ENCODE measurements at regions not wholly inside any gene's neighbourhood (a gene's known extent, or its start where the extent isn't known, plus 50 kb on each side); places are given as distances from the start of the nearest gene placed in this dataset.

DNA sequence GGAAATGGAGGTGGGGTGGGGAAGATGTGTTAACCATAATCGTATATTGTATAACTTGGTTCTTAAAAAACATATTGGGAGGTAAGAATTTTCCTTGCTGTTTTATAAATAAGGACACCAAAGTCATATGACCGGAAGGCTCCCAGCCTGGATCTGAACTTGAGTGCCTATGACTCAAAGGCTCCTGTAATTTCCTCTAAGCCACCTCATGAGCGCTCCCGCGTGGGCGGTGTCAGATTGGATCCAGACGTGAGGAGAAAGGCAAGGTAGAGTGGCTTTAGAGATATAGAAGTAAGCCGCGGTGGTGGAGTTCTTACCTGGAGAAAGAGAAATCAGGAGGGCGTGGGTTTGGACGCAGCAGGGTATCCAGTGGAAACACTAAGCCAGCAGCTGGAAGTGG lies 196.2 kb upstream of the NLRP1 start:
- Histone ChIP-seq H3K4me1 (ENCODE audit: control insufficient read depth in 3 of 3, insufficient read depth in 2 of 3, low read depth in 1 of 3, low read length in 2 of 3) (no peaks in the 10 kb centered on the region), H3K9me3 (ENCODE audit: control insufficient read depth in 2 of 2, insufficient read depth in 1 of 2, low read depth in 1 of 2, low read length in 1 of 2) (peaks cover 0 to 11% of the 10 kb centered on the region in 2 donors), H3K27me3 (ENCODE audit: control insufficient read depth in 3 of 3, insufficient read depth in 3 of 3, low read length in 3 of 3) (peaks cover 0 to 3% (median 0%) of the 10 kb centered on the region in 3 donors), H3K27ac (ENCODE audit: low read depth in 1 of 3, low read length in 2 of 3) (no peak overlapping the region), H3K36me3 (ENCODE audit: control insufficient read depth in 3 of 3, insufficient read depth in 2 of 3, low read depth in 1 of 3, low read length in 3 of 3) (no peaks in the 10 kb centered on the region), H3K4me3 (ENCODE audit: low read depth in 1 of 3, low read length in 3 of 3) (no peak overlapping the region)
- 77 to 81% (median 78%) methylated on average over 11 of the region's 11 CpGs for WGBS, 3 donors
- DNase-seq, result peak in 1 of 2 donors; percentile 33
- no peak for FAIRE-seq

DNA sequence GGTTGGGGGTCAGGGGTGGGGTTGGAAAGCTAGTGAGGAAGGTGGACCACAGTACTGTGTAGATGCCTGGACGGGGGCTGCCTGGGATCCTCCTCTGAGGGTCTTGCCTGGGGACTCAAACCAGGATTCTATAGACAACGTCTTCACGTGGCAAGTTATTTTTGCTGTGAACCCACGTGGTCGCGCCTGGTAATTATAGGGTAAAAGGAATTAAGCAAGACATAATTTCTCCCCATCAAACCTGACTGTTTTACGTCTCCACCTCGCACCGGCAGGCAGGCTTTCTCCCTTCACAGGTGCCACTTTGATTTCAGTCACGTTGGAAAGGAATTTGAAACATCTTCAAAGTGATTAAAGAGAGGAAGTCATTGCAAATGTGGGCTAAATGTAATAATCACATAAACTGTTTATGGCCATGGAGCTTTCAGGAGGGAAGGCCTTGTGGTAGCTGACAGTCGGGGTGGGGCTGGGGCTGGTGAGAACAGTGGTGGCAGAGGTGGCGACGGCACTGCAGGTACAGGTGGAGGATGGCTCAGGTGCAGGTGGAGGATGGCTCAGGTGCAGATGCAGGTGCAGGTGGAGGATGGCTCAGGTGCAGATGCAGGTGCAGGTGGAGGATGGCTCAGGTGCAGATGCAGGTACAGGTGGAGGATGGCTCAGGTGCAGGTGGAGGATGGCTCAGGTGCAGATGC lies 197.1 kb upstream of the NLRP1 start:
- peak in 1 of 2 donors; percentile 12 for DNase-seq
- no peak for FAIRE-seq
- peaks cover 0 to 3% (median 0%) of the 10 kb centered on the region in 3 donors for H3K27me3 ChIP-seq (ENCODE audit: control insufficient read depth in 3 of 3, insufficient read depth in 3 of 3, low read length in 3 of 3)
- H3K9me3 ChIP-seq (ENCODE audit: control insufficient read depth in 2 of 2, insufficient read depth in 1 of 2, low read depth in 1 of 2, low read length in 1 of 2), result peaks cover 0 to 11% of the 10 kb centered on the region in 2 donors
- H3K27ac ChIP-seq (ENCODE audit: low read depth in 1 of 3, low read length in 2 of 3), result no peak overlapping the region
- no peak overlapping the region for H3K4me3 ChIP-seq (ENCODE audit: low read depth in 1 of 3, low read length in 3 of 3)
- H3K36me3 ChIP-seq (ENCODE audit: control insufficient read depth in 3 of 3, insufficient read depth in 2 of 3, low read depth in 1 of 3, low read length in 3 of 3), result no peaks in the 10 kb centered on the region
- H3K4me1 ChIP-seq (ENCODE audit: control insufficient read depth in 3 of 3, insufficient read depth in 2 of 3, low read depth in 1 of 3, low read length in 2 of 3), result no peaks in the 10 kb centered on the region
- WGBS, 3 donors, result 38 to 56% (median 49%) methylated on average over 13 of the region's 13 CpGs

DNA sequence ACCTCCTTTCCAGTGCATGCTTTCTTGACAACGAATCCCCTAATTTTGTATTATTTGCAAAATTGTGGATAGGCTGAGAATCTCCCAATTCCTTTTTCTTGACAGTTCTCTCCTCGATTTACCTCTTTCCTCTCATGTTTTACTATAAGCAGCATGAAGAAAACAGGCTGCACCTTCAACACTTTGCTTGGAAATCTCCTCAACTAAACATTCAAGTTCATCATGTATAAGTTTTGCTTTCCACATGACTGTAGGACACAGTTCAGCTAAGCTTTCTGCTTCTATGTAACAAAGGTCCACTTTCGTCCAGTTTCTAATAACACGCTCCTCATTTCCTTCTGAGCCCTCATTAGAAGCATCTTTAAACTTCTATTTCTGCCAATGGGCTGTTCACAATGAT lies 199.0 kb upstream of the NLRP1 start:
- Histone ChIP-seq H3K27ac (ENCODE audit: low read depth in 1 of 3, low read length in 2 of 3) (no peak overlapping the region), H3K27me3 (ENCODE audit: control insufficient read depth in 3 of 3, insufficient read depth in 3 of 3, low read length in 3 of 3) (peaks cover 0 to 3% (median 0%) of the 10 kb centered on the region in 3 donors), H3K9me3 (ENCODE audit: control insufficient read depth in 2 of 2, insufficient read depth in 1 of 2, low read depth in 1 of 2, low read length in 1 of 2) (peaks cover 0 to 11% of the 10 kb centered on the region in 2 donors), H3K4me1 (ENCODE audit: control insufficient read depth in 3 of 3, insufficient read depth in 2 of 3, low read depth in 1 of 3, low read length in 2 of 3) (no peaks in the 10 kb centered on the region), H3K36me3 (ENCODE audit: control insufficient read depth in 3 of 3, insufficient read depth in 2 of 3, low read depth in 1 of 3, low read length in 3 of 3) (no peaks in the 10 kb centered on the region), H3K4me3 (ENCODE audit: low read depth in 1 of 3, low read length in 3 of 3) (no peak overlapping the region)
- FAIRE-seq (no peak), DNase-seq (no peak)
- 84 to 87% (median 85%) methylated on average over 4 of the region's 4 CpGs for WGBS, 3 donors

DNA sequence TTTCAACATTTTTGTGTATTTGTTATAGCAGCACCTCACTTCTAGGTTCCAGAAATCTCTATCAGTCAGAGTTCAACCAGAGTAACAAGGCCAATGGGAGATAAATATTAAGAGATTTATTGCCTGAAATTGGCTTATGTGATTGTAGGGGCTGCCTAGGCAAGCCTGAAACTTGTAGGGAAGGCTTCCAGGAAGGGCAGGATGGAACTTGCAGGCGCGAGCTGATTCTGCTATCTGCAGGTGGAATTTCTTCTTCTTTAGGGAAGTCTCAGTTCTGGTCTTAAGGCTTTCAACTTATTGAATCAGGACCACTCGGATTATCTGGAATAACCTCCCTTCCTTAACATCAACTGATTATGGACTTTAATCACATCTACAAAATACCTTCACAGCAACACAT lies 199.5 kb upstream of the NLRP1 start:
- Histone ChIP-seq H3K4me3 (ENCODE audit: low read depth in 1 of 3, low read length in 3 of 3) (no peak overlapping the region), H3K9me3 (ENCODE audit: control insufficient read depth in 2 of 2, insufficient read depth in 1 of 2, low read depth in 1 of 2, low read length in 1 of 2) (peaks cover 0 to 11% of the 10 kb centered on the region in 2 donors), H3K27me3 (ENCODE audit: control insufficient read depth in 3 of 3, insufficient read depth in 3 of 3, low read length in 3 of 3) (peaks cover 0 to 3% (median 0%) of the 10 kb centered on the region in 3 donors), H3K4me1 (ENCODE audit: control insufficient read depth in 3 of 3, insufficient read depth in 2 of 3, low read depth in 1 of 3, low read length in 2 of 3) (no peaks in the 10 kb centered on the region), H3K27ac (ENCODE audit: low read depth in 1 of 3, low read length in 2 of 3) (no peak overlapping the region), H3K36me3 (ENCODE audit: control insufficient read depth in 3 of 3, insufficient read depth in 2 of 3, low read depth in 1 of 3, low read length in 3 of 3) (no peaks in the 10 kb centered on the region)
- FAIRE-seq (no peak), DNase-seq (no peak)
- WGBS, 3 donors, result 59 to 92% (median 89%) methylated on average over 3 of the region's 3 CpGs

DNA sequence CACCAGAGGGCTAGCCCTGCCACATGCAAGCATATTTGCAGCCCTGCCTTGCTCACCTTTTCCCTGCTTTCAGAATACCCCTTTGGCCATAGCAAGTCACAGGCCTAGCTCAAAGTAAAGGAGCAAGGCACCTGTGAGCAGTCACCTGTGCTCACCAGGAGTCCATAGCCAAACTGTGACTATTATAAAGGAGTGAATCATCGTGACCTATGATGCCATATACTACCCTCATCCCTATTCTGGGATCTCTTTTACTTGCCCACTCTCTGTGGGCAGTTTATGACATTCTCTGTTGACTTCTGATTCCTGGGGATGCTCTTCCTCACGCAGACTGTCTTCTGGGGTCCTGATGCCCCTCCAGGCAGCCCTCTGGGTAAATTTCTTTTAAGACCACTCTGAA lies 200.5 kb upstream of the NLRP1 start:
- H3K9me3 ChIP-seq (ENCODE audit: control insufficient read depth in 2 of 2, insufficient read depth in 1 of 2, low read depth in 1 of 2, low read length in 1 of 2), result peaks cover 0 to 11% of the 10 kb centered on the region in 2 donors
- H3K4me3 ChIP-seq (ENCODE audit: low read depth in 1 of 3, low read length in 3 of 3), result no peak overlapping the region
- H3K4me1 ChIP-seq (ENCODE audit: control insufficient read depth in 3 of 3, insufficient read depth in 2 of 3, low read depth in 1 of 3, low read length in 2 of 3), result no peaks in the 10 kb centered on the region
- FAIRE-seq (no peak), DNase-seq (no peak)
- H3K27me3 ChIP-seq (ENCODE audit: control insufficient read depth in 3 of 3, insufficient read depth in 3 of 3, low read length in 3 of 3), result peaks cover 0 to 5% (median 0%) of the 10 kb centered on the region in 3 donors
- H3K36me3 ChIP-seq (ENCODE audit: control insufficient read depth in 3 of 3, insufficient read depth in 2 of 3, low read depth in 1 of 3, low read length in 3 of 3), result no peaks in the 10 kb centered on the region
- WGBS, 3 donors, result 46 to 85% (median 56%) methylated on average over 2 of the region's 2 CpGs
- H3K27ac ChIP-seq (ENCODE audit: low read depth in 1 of 3, low read length in 2 of 3), result no peak overlapping the region

DNA sequence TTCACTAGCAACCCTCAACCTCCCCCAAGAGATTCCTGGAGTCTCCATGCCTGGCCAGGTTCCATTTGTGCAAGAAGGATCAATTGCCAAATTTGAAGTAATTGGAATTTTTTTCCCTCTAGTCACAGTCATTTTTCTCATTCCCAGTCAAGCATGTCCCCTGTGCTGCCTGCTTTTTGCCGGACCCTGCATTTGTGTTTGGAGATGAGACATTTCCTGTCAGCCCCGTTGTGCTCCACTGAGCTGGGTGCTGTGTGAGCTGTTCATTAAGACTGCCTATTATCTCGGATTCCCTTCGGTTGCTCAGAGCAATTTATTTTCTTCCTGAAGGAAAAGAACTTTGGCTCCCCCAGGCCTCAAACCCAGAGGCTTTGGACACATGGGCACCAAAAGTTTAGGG lies 201.0 kb upstream of the NLRP1 start:
- DNase-seq (no peak), FAIRE-seq (no peak)
- no peaks in the 10 kb centered on the region for H3K4me1 ChIP-seq (ENCODE audit: control insufficient read depth in 3 of 3, insufficient read depth in 2 of 3, low read depth in 1 of 3, low read length in 2 of 3)
- WGBS, 3 donors, result 27 to 54% (median 45%) methylated on average over 4 of the region's 4 CpGs
- H3K9me3 ChIP-seq (ENCODE audit: control insufficient read depth in 2 of 2, insufficient read depth in 1 of 2, low read depth in 1 of 2, low read length in 1 of 2), result peaks cover 0 to 11% of the 10 kb centered on the region in 2 donors
- H3K4me3 ChIP-seq (ENCODE audit: low read depth in 1 of 3, low read length in 3 of 3), result no peak overlapping the region
- peaks cover 0 to 5% (median 0%) of the 10 kb centered on the region in 3 donors for H3K27me3 ChIP-seq (ENCODE audit: control insufficient read depth in 3 of 3, insufficient read depth in 3 of 3, low read length in 3 of 3)
- H3K27ac ChIP-seq (ENCODE audit: low read depth in 1 of 3, low read length in 2 of 3), result no peak overlapping the region
- no peaks in the 10 kb centered on the region for H3K36me3 ChIP-seq (ENCODE audit: control insufficient read depth in 3 of 3, insufficient read depth in 2 of 3, low read depth in 1 of 3, low read length in 3 of 3)

DNA sequence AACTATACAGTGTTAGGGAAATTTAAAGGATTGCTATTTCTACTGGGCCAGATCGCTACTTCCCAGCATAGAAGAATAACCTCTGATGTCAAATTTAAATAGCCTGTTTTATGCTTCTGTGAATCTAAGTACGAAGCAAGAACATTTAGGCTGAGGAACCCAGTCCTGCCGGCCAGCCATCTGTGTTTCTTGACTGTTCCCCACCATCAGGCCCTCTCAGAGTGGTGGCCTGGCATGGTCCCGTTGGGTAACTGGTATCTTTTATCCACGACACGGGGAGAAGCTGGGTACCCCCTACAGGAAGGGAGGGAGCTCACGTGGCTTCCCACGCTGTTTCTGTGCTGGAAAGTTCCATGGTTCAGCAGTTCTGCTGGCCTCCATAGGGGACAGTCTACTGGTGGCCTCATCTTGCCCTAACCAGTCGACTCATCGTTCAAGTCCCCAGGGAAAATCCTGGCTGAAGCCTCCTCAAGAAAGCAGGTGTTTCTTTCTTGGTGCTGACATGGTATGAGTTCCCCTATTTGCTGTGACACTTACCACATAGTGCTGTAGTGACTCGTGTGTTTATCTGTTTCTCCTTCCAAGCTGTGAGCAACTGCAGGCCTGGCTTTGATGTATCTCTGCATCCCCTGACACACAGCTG lies 201.7 kb upstream of the NLRP1 start:
- H3K27ac ChIP-seq (ENCODE audit: low read depth in 1 of 3, low read length in 2 of 3), result no peak overlapping the region
- H3K4me1 ChIP-seq (ENCODE audit: control insufficient read depth in 3 of 3, insufficient read depth in 2 of 3, low read depth in 1 of 3, low read length in 2 of 3), result no peaks in the 10 kb centered on the region
- DNase-seq (no peak), FAIRE-seq (no peak)
- H3K9me3 ChIP-seq (ENCODE audit: control insufficient read depth in 2 of 2, insufficient read depth in 1 of 2, low read depth in 1 of 2, low read length in 1 of 2), result peaks cover 0 to 11% of the 10 kb centered on the region in 2 donors
- no peaks in the 10 kb centered on the region for H3K36me3 ChIP-seq (ENCODE audit: control insufficient read depth in 3 of 3, insufficient read depth in 2 of 3, low read depth in 1 of 3, low read length in 3 of 3)
- H3K27me3 ChIP-seq (ENCODE audit: control insufficient read depth in 3 of 3, insufficient read depth in 3 of 3, low read length in 3 of 3), result peaks cover 0 to 5% (median 0%) of the 10 kb centered on the region in 3 donors
- 69 to 73% (median 69%) methylated on average over 11 of the region's 11 CpGs for WGBS, 3 donors
- H3K4me3 ChIP-seq (ENCODE audit: low read depth in 1 of 3, low read length in 3 of 3), result no peak overlapping the region

DNA sequence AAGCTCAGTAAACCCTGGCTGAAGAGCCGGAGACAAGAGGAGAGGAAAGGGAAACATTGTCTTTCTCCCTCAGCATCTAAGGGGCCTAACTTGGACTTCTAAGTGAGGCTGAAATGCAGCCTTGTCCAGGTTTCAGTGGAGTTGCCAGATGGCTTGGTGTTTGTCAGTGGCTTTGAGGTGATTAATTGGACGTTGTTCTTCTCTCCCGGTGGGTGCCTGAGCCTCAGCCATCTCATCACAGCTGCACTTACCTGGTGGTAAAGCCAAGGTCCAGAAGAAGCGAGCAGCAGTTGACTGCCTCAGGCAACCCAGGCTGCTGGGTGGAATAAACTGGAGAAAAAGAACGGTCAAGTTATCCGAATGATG lies 202.2 kb upstream of the NLRP1 start:
- Histone ChIP-seq H3K4me3 (ENCODE audit: low read depth in 1 of 3, low read length in 3 of 3) (no peak overlapping the region), H3K9me3 (ENCODE audit: control insufficient read depth in 2 of 2, insufficient read depth in 1 of 2, low read depth in 1 of 2, low read length in 1 of 2) (peaks cover 0 to 11% of the 10 kb centered on the region in 2 donors), H3K27ac (ENCODE audit: low read depth in 1 of 3, low read length in 2 of 3) (no peak overlapping the region), H3K36me3 (ENCODE audit: control insufficient read depth in 3 of 3, insufficient read depth in 2 of 3, low read depth in 1 of 3, low read length in 3 of 3) (no peaks in the 10 kb centered on the region), H3K27me3 (ENCODE audit: control insufficient read depth in 3 of 3, insufficient read depth in 3 of 3, low read length in 3 of 3) (peaks cover 0 to 6% (median 0%) of the 10 kb centered on the region in 3 donors), H3K4me1 (ENCODE audit: control insufficient read depth in 3 of 3, insufficient read depth in 2 of 3, low read depth in 1 of 3, low read length in 2 of 3) (no peaks in the 10 kb centered on the region)
- DNase-seq, result no peak
- 62 to 73% (median 70%) methylated on average over 6 of the region's 6 CpGs for WGBS, 3 donors
- FAIRE-seq, result no peak

Data from small intestine (tissue), 7 donors.